Globus pallidus (tissue), 1 donor: ENCODE measurements at regions not wholly inside any gene's neighbourhood (a gene's known extent, or its start where the extent isn't known, plus 50 kb on each side); places are given as distances from the start of the nearest gene placed in this dataset.

Experiments used
- DNase-seq: peaks from one replicate; pipeline ENCODE4 v3.0.0-alpha.2; 2015; ENCODE audit warnings: low spot score

- DNase-seq: no peak
These were observed 211.6 kb upstream of the POU3F1 start for GRCh38 chr1:38258085-38258627.

- no peak for DNase-seq
These were observed 210.8 kb upstream of the POU3F1 start for GRCh38 chr1:38257374-38257773.

GRCh38 chr1:38256072-38256471 is 209.5 kb upstream of the POU3F1 start:
- no peak for DNase-seq

GRCh38 chr1:38253314-38253713 is 206.7 kb upstream of the POU3F1 start:
- no peak for DNase-seq

- DNase-seq: no peak
These were observed 203.8 kb upstream of the POU3F1 start for GRCh38 chr1:38250356-38250755.

- DNase-seq: no peak
These were observed 202.4 kb upstream of the POU3F1 start for GRCh38 chr1:38249001-38249400.

- DNase-seq: no peak
These were observed 200.7 kb upstream of the POU3F1 start for GRCh38 chr1:38246955-38247952.

GRCh38 chr1:38244218-38244845 is 197.7 kb upstream of the POU3F1 start:
- no peak for DNase-seq

GRCh38 chr1:38243106-38243505 is 196.5 kb upstream of the POU3F1 start:
- no peak for DNase-seq

- no peak for DNase-seq
These were observed 195.9 kb upstream of the POU3F1 start for GRCh38 chr1:38242506-38242905.

GRCh38 chr1:38241594-38242334 is 195.2 kb upstream of the POU3F1 start:
- DNase-seq: no peak

- DNase-seq: no peak
These were observed 194.0 kb upstream of the POU3F1 start for GRCh38 chr1:38240618-38241017.

GRCh38 chr1:38239258-38239835 is 192.8 kb upstream of the POU3F1 start:
- DNase-seq: no peak

GRCh38 chr1:38238294-38238693 is 191.7 kb upstream of the POU3F1 start:
- no peak for DNase-seq

GRCh38 chr1:38235705-38236104 is 189.1 kb upstream of the POU3F1 start:
- DNase-seq: no peak

GRCh38 chr1:38231941-38232340 is 185.3 kb upstream of the POU3F1 start:
- no peak for DNase-seq

GRCh38 chr1:38228718-38229117 is 182.1 kb upstream of the POU3F1 start:
- no peak for DNase-seq

GRCh38 chr1:38225745-38226144 is 179.2 kb upstream of the POU3F1 start:
- DNase-seq: no peak

GRCh38 chr1:38223391-38223790 is 176.8 kb upstream of the POU3F1 start:
- no peak for DNase-seq

- no peak for DNase-seq
These were observed 176.3 kb upstream of the POU3F1 start for GRCh38 chr1:38222891-38223290.

GRCh38 chr1:38221006-38221649 is 174.5 kb upstream of the POU3F1 start:
- no peak for DNase-seq
